GM21619 (cell line): ENCODE measurements at regions not wholly inside any gene's neighbourhood (a gene's known extent, or its start where the extent isn't known, plus 50 kb on each side); places are given as distances from the start of the nearest gene placed in this dataset.
A peak's percentile ranks its signal among the peaks of the same experiment; 100 is the strongest.

Experiments used
- ATAC-seq: cut with Tn5 transposase; IDR thresholded peaks from one replicate; pipeline ENCODE4 v1.9.1; 2021; ENCODE audit not compliant: unreplicated experiment

GRCh38 chrX:39577985-39578869 lies 519.5 kb downstream of the BCOR start:
- ATAC-seq = peak; percentile 99

GRCh38 chrX:39580043-39580442 lies 517.7 kb downstream of the BCOR start:
- ATAC-seq = no peak

DNA sequence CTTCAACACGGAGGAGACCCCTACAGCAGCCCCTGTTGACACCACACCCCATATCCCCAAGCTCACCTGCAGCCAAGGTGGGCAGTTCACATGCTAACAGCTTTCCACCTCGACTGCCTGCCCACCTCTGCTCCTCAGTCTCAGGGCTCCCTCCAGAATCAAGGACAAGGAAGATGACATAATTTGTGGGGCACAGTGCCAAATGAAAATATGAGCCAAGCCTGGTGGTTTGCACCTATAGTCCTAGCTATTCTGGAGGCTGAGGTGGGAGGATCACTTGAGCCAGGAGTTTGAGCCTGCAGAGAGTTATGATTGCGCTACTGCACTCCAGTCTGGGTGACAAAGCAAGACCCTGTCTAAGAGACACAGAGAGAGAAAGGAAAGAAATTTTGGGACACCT lies 516.3 kb downstream of the BCOR start:
- no peak for ATAC-seq

DNA sequence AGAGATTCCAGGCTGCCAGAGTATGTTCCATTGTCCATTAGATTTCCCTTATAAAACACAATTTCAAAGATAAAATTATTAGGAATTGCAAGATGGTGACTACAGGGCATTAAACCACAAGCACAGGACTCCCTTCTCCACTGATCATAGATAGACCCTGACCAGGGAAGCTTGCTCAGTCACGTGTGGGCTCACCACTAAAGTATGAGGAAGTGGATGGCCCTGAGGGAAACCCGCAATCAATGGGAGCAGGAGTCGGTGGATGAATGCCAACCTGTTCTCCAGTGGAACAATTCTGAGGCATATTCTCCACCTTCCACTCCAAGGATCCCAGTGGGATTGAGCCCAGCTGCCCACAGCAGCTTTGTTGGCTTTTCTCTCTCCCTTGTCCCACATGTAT lies 515.7 kb downstream of the BCOR start:
- no peak for ATAC-seq

DNA sequence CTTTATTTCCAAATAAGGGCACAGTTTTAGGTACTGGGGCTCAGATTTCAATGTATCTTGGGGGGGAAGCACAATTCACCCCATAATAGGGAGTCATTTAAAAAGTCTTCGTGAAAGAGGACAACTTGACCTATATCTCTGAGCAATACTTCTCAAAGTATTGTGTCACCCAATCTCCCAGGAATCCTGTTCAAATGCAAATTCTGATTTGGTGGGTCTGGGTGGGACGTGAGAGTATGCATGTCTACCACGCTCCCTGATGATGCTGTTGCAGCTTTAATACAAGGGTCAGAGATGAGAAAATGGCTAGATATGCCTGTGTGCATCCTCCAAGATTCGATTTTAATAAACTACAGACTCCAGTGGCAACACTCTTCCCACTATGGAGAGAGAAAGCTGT lies 514.8 kb downstream of the BCOR start:
- no peak for ATAC-seq

- no peak for ATAC-seq
These were observed 511.9 kb downstream of the BCOR start for GRCh38 chrX:39585808-39586207.

DNA sequence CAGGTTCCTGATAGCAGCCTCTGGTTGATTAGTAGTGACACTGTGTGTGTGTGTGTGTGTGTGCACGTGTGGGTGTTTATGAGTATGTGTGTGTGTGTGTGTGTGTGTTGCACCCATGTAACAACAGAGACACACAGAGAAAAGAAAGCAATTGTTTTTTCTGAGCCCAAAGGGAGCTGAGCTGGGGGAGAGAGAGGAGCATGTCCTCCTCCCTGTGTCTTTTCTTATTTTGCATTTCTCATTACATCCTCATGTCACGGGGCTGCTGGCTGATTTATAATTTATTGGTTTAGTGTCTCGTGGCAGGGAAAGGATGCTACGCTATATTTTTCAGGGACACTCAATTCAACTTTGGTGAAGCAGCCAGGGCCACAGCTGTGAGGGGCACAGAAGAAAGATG lies 511.4 kb downstream of the BCOR start:
- no peak for ATAC-seq

GRCh38 chrX:39591099-39591498 lies 506.7 kb downstream of the BCOR start:
- ATAC-seq = no peak

DNA sequence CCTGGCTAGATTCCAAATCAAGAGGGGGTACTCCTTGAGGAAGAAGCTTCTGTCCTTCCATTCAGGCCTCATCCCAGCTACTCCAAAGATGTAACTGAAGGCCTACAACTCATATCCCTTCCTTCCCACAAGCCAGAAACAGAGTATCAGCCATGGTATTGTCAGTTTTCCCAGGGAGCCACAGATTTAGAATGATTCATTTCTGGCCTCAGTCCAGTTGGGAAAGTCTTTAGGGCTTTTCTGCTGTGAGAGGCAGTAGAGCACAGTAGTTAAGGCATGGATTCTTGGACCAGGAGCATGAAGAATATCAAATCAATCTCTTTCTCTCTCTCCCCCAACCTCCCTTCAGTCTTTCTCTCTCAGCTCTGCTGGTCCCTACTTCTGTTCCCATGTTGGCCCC lies 505.0 kb downstream of the BCOR start:
- no peak for ATAC-seq

GRCh38 chrX:39595977-39596376 lies 501.8 kb downstream of the BCOR start:
- ATAC-seq = no peak

GRCh38 chrX:39596437-39596836 lies 501.3 kb downstream of the BCOR start:
- ATAC-seq = no peak

GRCh38 chrX:39599339-39599738 lies 498.4 kb downstream of the BCOR start:
- no peak for ATAC-seq

GRCh38 chrX:39600222-39600621 lies 497.5 kb downstream of the BCOR start:
- no peak for ATAC-seq

DNA sequence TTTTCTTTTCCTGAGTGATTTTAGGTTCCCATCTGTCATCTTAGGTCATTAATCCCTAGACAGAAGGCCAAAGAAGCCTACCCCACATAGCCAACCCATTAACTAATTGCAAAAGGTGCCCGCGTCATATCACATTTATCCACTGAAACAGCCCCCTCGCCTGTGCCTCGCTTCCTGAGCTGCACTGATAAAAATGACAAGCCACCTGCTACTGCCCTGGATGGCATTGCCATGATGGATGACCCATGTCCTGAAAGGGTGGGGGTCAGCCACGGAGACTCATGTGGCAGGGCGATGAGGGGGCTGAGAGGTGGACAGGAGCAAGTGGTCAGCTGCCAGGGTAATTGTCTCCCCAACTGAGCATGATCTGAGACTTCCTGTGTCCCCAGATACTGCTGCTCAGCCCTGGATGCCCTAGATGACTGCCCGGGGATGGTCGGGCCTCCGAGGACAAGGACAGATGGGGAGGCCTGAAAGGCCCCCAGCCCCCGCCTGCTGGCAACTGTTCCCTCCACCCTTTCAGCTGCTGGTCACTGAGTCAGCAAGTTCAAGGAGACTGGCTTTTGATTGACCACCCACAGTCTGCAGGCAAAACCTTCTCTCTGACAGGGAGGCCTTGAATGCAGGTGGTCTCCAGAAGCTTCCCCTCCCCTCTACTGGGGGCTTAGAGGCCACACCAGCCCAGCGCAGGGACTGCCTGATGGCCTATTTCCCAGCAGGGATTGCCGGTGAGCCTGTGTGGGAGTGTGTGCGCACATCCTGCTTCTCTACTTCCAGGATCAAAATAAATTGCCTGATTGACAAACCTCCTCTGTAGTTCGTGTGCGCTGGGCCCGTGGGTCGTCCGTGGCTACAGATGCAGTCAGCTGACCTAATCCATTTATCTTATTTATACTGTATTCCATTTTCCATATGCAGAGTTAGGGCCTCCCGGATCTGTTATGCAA lies 496.3 kb downstream of the BCOR start:
- no peak for ATAC-seq

DNA sequence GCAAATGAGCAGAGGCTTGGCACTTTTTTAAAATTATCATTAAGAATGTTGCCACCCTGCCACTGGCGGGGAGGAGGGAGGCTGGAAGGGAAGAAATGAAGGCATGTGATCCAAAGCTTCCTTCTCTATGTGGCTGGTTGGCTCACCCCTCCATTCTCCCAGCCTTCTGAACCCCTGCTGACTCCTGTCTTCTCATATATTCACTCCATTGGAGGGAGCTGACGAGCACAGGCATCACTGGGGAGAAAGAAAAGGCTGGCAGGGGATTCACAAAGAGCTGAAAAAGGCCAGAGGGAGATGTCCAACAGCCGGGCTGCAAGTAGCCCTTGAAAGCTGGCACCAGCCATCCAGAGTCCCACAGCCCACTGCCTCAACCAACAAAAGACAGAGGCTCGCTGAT lies 495.6 kb downstream of the BCOR start:
- no peak for ATAC-seq

GRCh38 chrX:39603230-39603629 lies 494.5 kb downstream of the BCOR start:
- no peak for ATAC-seq

DNA sequence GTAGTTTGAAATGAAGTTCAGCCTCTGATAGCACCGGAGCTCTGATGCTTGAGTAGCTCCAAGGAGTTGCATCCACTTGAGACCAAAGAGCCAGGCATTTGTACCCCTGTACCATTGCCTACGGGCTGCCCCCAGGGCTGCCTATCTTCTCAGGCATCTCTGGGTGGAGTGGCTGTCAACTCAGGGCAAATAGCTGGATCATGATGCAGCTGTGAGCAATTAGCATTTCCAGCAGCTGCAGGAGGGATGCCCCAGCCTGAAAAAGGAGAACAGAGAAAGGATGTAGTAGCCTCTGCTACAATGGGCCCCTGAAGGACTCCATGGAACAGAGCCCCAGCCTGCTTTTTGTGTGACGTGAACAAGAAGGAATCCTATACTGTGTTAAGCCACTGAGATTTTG lies 492.6 kb downstream of the BCOR start:
- no peak for ATAC-seq

DNA sequence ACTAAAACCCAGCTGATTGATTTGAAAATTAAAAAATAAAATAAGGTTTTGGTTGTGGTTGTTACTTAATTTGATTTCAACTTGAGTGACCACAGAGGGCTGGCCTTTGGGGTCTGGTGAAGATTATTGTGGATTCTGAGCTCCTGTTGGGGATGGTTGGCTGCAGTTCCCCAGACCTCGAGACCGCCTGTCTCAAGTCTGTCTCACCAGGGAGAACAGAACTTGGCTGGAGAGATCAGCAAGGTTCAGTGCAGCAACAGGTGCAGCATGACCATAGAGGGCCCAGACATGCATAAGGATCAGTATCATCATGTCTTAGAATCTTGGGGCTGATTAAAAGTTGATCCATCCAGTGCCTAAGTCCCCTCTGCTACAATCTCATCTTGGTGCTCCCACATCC lies 491.9 kb downstream of the BCOR start:
- ATAC-seq = no peak

- ATAC-seq = no peak
These were observed 487.8 kb downstream of the BCOR start for GRCh38 chrX:39609941-39610340.

GRCh38 chrX:39611468-39611867 lies 486.3 kb downstream of the BCOR start:
- ATAC-seq = no peak

- no peak for ATAC-seq
These were observed 484.2 kb downstream of the BCOR start for GRCh38 chrX:39613482-39613995.
